MCF 10A (cell line): ENCODE measurements at regions not wholly inside any gene's neighbourhood (a gene's known extent, or its start where the extent isn't known, plus 50 kb on each side); places are given as distances from the start of the nearest gene placed in this dataset.
"Not testable (repeated sequence)": the region's sequence is repeated elsewhere in the genome, so short reads cannot be mapped to it uniquely, and the experiment has no call there.

ENCODE experiments used
- BruUV-seq: library from RNA; stranded (reverse); fragments of 400-500 nt; replicated peaks from 2 replicates; lab custom pipeline; 2021; lab: Mats Ljungman, UMichigan
- CTCF ChIA-PET: fragments of 300-600 bp; sonication (Branson Sonifier 250); formaldehyde crosslinking; extraction: SDS; loops from one replicate; lab custom pipeline; 2021; ENCODE audit warnings: antibody characterized with exemption, inconsistent platforms; lab: Yijun Ruan, JAX
- POLR2A ChIA-PET: fragments of 300-600, 350-650 bp; sonication (Branson Sonifier 250); formaldehyde crosslinking; extraction: SDS; loops from one replicate; lab custom pipeline; 2020; ENCODE audit warnings: antibody characterized with exemption, inconsistent platforms; lab: Yijun Ruan, JAX
- DNase-seq: peaks from one replicate; pipeline ENCODE4 v3.0.0-alpha.2; 2018; ENCODE audit not compliant: unreplicated experiment
- H3K27ac Mint-ChIP-seq: one replicate; pipeline ENCODE4 v1.8.0; 2022; ENCODE audit warnings: mild to moderate bottlenecking, low read depth, mixed read lengths; ENCODE audit not compliant: unreplicated experiment
- H3K27me3 Mint-ChIP-seq: one replicate; pipeline ENCODE4 v1.8.0; 2022; ENCODE audit warnings: mixed read lengths; ENCODE audit not compliant: insufficient read depth, unreplicated experiment
- H3K36me3 Mint-ChIP-seq: one replicate; pipeline ENCODE4 v1.8.0; 2022; ENCODE audit warnings: mild to moderate bottlenecking, moderate library complexity, mixed read lengths; ENCODE audit not compliant: insufficient read depth, unreplicated experiment
- H3K4me1 Mint-ChIP-seq: one replicate; pipeline ENCODE4 v1.8.0; 2022; ENCODE audit warnings: mixed read lengths; ENCODE audit not compliant: insufficient read depth, unreplicated experiment
- H3K4me3 Mint-ChIP-seq: one replicate; pipeline ENCODE4 v1.8.0; 2022; ENCODE audit warnings: mild to moderate bottlenecking, moderate library complexity, mixed read lengths; ENCODE audit not compliant: unreplicated experiment
- H3K9me3 Mint-ChIP-seq: one replicate; pipeline ENCODE4 v1.8.0; 2022; ENCODE audit warnings: mixed read lengths; ENCODE audit not compliant: unreplicated experiment
- CTCF ChIP-seq: fragments of 200-600 bp; IDR thresholded peaks from one replicate; pipeline ENCODE4 v1.8.0; 2022; ENCODE audit warnings: antibody characterized with exemption, mild to moderate bottlenecking; ENCODE audit not compliant: unreplicated experiment
- intact Hi-C: fragments of 100-400 bp; cut with micrococcal nuclease; formaldehyde crosslinking; loops from 2 replicates; pipeline ENCODE4 v1.14.1; 2022

GRCh38 chr2:221897718-221898117, 325.6 kb upstream of the EPHA4 start:
- intact Hi-C loops, result no loop called here
- no peaks in the 10 kb centered on the region for H3K36me3 Mint-ChIP-seq
- no peak overlapping the region for H3K27ac Mint-ChIP-seq
- BruUV-seq, result no TSS peak
- no peak for DNase-seq
- no peak for TF ChIP-seq CTCF
- H3K4me3 Mint-ChIP-seq, result no peak overlapping the region
- no peaks in the 10 kb centered on the region for H3K9me3 Mint-ChIP-seq
- ChIA-PET CTCF (no interaction called here), POLR2A (no interaction called here)
- H3K4me1 Mint-ChIP-seq, result no peaks in the 10 kb centered on the region
- no peaks in the 10 kb centered on the region for H3K27me3 Mint-ChIP-seq

GRCh38 chr2:221896505-221897151, 324.5 kb upstream of the EPHA4 start:
- CTCF ChIA-PET, result no interaction called here
- no peak for DNase-seq

GRCh38 chr2:221895366-221896121, 323.4 kb upstream of the EPHA4 start:
- no peak for TF ChIP-seq CTCF
- H3K27me3 Mint-ChIP-seq, result no peaks in the 10 kb centered on the region
- ChIA-PET POLR2A (no interaction called here), CTCF (no interaction called here)
- no peaks in the 10 kb centered on the region for H3K36me3 Mint-ChIP-seq
- no peaks in the 10 kb centered on the region for H3K4me1 Mint-ChIP-seq
- no peak for DNase-seq
- H3K9me3 Mint-ChIP-seq, result no peaks in the 10 kb centered on the region
- BruUV-seq, result no TSS peak
- H3K27ac Mint-ChIP-seq, result no peak overlapping the region
- intact Hi-C loops, result no loop called here
- no peak overlapping the region for H3K4me3 Mint-ChIP-seq

More at GRCh38 chr2:221896505-221897151, 324.5 kb upstream of the EPHA4 start:
- H3K4me3 Mint-ChIP-seq, result no peak overlapping the region
- no peaks in the 10 kb centered on the region for H3K9me3 Mint-ChIP-seq
- POLR2A ChIA-PET, result no interaction called here
- H3K27ac Mint-ChIP-seq, result no peak overlapping the region
- H3K4me1 Mint-ChIP-seq, result no peaks in the 10 kb centered on the region
- no peak for TF ChIP-seq CTCF
- intact Hi-C loops, result no loop called here
- no peaks in the 10 kb centered on the region for H3K27me3 Mint-ChIP-seq
- BruUV-seq, result no TSS peak
- no peaks in the 10 kb centered on the region for H3K36me3 Mint-ChIP-seq

GRCh38 chr2:221893501-221893900, 321.4 kb upstream of the EPHA4 start:
- H3K9me3 Mint-ChIP-seq, result no peaks in the 10 kb centered on the region
- H3K4me1 Mint-ChIP-seq, result no peaks in the 10 kb centered on the region
- no TSS peak for BruUV-seq
- no peaks in the 10 kb centered on the region for H3K27me3 Mint-ChIP-seq
- no peak overlapping the region for H3K27ac Mint-ChIP-seq
- no peak overlapping the region for H3K4me3 Mint-ChIP-seq
- TF ChIP-seq CTCF, result no peak
- intact Hi-C loops, result no loop called here
- POLR2A ChIA-PET, result no interaction called here
- CTCF ChIA-PET, result no interaction called here
- no peak for DNase-seq
- no peaks in the 10 kb centered on the region for H3K36me3 Mint-ChIP-seq

GRCh38 chr2:221892006-221892405, 319.9 kb upstream of the EPHA4 start:
- BruUV-seq, intact Hi-C loops, H3K9me3 Mint-ChIP-seq, H3K4me1 Mint-ChIP-seq, H3K36me3 Mint-ChIP-seq, H3K4me3 Mint-ChIP-seq, DNase-seq, H3K27ac Mint-ChIP-seq, POLR2A ChIA-PET, H3K27me3 Mint-ChIP-seq, CTCF ChIA-PET: not testable (repeated sequence)
